Panc1 (cell line): ENCODE measurements at regions not wholly inside any gene's neighbourhood (a gene's known extent, or its start where the extent isn't known, plus 50 kb on each side); places are given as distances from the start of the nearest gene placed in this dataset.

ENCODE experiments used
- ATAC-seq: fragments of 200-7000 bp; cut with Tn5 transposase; 2 replicates; pipeline ENCODE4 v1.9.1; 2020; ENCODE audit warnings: mild to moderate bottlenecking, moderate library complexity
- BruUV-seq: library from RNA; stranded (reverse); fragments of 400-500 nt; replicated peaks from 2 replicates; lab custom pipeline; 2021; lab: Mats Ljungman, UMichigan
- CTCF ChIA-PET: fragments of 300-600 bp; sonication (Branson Sonifier 250); formaldehyde crosslinking; loops from one replicate; lab custom pipeline; 2022; ENCODE audit warnings: antibody characterized with exemption; lab: Charles Lee
- POLR2A ChIA-PET: fragments of 300-600 bp; sonication (Branson Sonifier 250); formaldehyde crosslinking; loops from one replicate; lab custom pipeline; 2022; ENCODE audit warnings: antibody characterized with exemption; lab: Charles Lee
- DNase-seq: peaks from one replicate; pipeline ENCODE4 v3.0.0-alpha.2; 2010; ENCODE audit warnings: low read depth, low spot score
- H3K27ac ChIP-seq: 2 replicates; pipeline ENCODE4 v1.5.1; 2011; ENCODE audit warnings: mild to moderate bottlenecking, low read length, inconsistent platforms
- H3K27me3 ChIP-seq: fragments of 200-500 bp; sonication (Bioruptor generic); 2 replicates; pipeline ENCODE4 v1.6.0; 2014; ENCODE audit warnings: low read length, inconsistent platforms; ENCODE audit not compliant: control insufficient read depth, insufficient read depth
- H3K36me3 ChIP-seq: fragments of 200-500 bp; sonication (Bioruptor generic); 2 replicates; pipeline ENCODE4 v1.5.1; 2014; ENCODE audit warnings: inconsistent platforms, mild to moderate bottlenecking, low read length, moderate library complexity; ENCODE audit not compliant: control insufficient read depth, insufficient read depth
- H3K4me1 ChIP-seq: 2 replicates; pipeline ENCODE4 v1.5.1; 2011; ENCODE audit warnings: inconsistent platforms, mild to moderate bottlenecking, low read length, moderate library complexity; ENCODE audit not compliant: control insufficient read depth, insufficient read depth
- H3K4me3 ChIP-seq, 2 experiments: 2 replicates each; pipeline ENCODE4 v1.5.1; 2011 to 2012; ENCODE audit warnings: low read depth in 2 of 2, low read length in 2 of 2, mild to moderate bottlenecking in 2 of 2, inconsistent platforms in 1 of 2, moderate library complexity in 1 of 2
- H3K9me3 ChIP-seq: fragments of 200-500 bp; sonication (Bioruptor generic); 2 replicates; pipeline ENCODE4 v1.5.1; 2014; ENCODE audit warnings: low read depth, mild to moderate bottlenecking, inconsistent platforms, low read length, moderate library complexity; ENCODE audit not compliant: control insufficient read depth, insufficient read depth
- POLR2AphosphoS5 ChIP-seq: IDR thresholded peaks from 2 replicates; pipeline ENCODE4 v1.6.1; 2012; ENCODE audit warnings: mild to moderate bottlenecking, low read depth, low read length, moderate library complexity
- SIN3A ChIP-seq: IDR thresholded peaks from 2 replicates; pipeline ENCODE4 v1.6.1; 2012; ENCODE audit warnings: low read depth, mild to moderate bottlenecking, low read length, moderate library complexity, borderline replicate concordance; ENCODE audit not compliant: insufficient read depth
- TCF7L2 ChIP-seq: IDR thresholded peaks from 2 replicates; pipeline ENCODE4 v1.6.1; 2011; ENCODE audit warnings: mild to moderate bottlenecking, low read depth, low read length, inconsistent platforms
- in situ Hi-C: cut with HindIII; loops from 2 replicates; pipeline ENCODE4 v1.10.0; 2016; ENCODE audit warnings: low sequenced_read_pairs, low pct_unique_long_range_greater_than_20kb
- intact Hi-C: fragments of 100-400 bp; cut with micrococcal nuclease; formaldehyde crosslinking; loops from one replicate; pipeline ENCODE4 v1.10.0; 2022; ENCODE audit not compliant: unreplicated experiment
- TF ChIP-seq, protein P1 (sequence below): fragments of 450-650 bp; IDR thresholded peaks from 2 replicates; pipeline ENCODE4 v1.5.1; 2017; ENCODE audit warnings: mild to moderate bottlenecking
- TF ChIP-seq, protein P2 (sequence below), 2 experiments: IDR thresholded peaks; 2 replicates each; pipeline ENCODE4 v1.6.1; 2011 to 2012; ENCODE audit warnings: low read depth in 2 of 2, control low read depth in 1 of 2, low read length in 1 of 2, mild to moderate bottlenecking in 1 of 2, moderate library complexity in 1 of 2; ENCODE audit not compliant: insufficient read depth in 1 of 2

DNA sequence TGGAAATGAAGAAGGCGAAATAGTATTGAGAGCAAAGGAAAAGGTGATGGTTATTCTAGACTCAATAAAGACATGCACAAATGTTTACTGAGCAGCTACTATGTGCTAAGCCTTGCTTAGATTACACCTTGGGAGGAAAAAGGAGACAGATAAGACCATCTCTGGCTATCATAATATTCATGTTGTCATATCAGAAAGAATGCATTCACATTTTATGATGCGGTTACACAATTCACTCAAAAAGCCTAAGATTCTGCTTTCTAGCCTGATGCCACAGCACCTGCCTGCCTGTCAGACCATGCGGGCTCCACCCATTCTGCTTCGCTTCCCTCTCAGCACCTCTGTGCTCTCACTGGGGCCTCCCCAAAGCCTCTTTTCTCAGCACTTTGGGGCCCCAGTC, 100.9 kb downstream of the JCAD start:
- ChIA-PET CTCF (no interaction called here), POLR2A (no interaction called here)
- Histone ChIP-seq H3K9me3 (no peaks in the 10 kb centered on the region), H3K4me1 (no peaks in the 10 kb centered on the region), H3K27ac (no peak overlapping the region), H3K27me3 (no peaks in the 10 kb centered on the region), H3K36me3 (no peaks in the 10 kb centered on the region), H3K4me3 (no peak overlapping the region)
- no peak for TF ChIP-seq POLR2AphosphoS5
- TF ChIP-seq SIN3A, result no peak
- TF ChIP-seq, protein P1, sequence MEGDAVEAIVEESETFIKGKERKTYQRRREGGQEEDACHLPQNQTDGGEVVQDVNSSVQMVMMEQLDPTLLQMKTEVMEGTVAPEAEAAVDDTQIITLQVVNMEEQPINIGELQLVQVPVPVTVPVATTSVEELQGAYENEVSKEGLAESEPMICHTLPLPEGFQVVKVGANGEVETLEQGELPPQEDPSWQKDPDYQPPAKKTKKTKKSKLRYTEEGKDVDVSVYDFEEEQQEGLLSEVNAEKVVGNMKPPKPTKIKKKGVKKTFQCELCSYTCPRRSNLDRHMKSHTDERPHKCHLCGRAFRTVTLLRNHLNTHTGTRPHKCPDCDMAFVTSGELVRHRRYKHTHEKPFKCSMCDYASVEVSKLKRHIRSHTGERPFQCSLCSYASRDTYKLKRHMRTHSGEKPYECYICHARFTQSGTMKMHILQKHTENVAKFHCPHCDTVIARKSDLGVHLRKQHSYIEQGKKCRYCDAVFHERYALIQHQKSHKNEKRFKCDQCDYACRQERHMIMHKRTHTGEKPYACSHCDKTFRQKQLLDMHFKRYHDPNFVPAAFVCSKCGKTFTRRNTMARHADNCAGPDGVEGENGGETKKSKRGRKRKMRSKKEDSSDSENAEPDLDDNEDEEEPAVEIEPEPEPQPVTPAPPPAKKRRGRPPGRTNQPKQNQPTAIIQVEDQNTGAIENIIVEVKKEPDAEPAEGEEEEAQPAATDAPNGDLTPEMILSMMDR, result no peak
- TF ChIP-seq, protein P2, sequence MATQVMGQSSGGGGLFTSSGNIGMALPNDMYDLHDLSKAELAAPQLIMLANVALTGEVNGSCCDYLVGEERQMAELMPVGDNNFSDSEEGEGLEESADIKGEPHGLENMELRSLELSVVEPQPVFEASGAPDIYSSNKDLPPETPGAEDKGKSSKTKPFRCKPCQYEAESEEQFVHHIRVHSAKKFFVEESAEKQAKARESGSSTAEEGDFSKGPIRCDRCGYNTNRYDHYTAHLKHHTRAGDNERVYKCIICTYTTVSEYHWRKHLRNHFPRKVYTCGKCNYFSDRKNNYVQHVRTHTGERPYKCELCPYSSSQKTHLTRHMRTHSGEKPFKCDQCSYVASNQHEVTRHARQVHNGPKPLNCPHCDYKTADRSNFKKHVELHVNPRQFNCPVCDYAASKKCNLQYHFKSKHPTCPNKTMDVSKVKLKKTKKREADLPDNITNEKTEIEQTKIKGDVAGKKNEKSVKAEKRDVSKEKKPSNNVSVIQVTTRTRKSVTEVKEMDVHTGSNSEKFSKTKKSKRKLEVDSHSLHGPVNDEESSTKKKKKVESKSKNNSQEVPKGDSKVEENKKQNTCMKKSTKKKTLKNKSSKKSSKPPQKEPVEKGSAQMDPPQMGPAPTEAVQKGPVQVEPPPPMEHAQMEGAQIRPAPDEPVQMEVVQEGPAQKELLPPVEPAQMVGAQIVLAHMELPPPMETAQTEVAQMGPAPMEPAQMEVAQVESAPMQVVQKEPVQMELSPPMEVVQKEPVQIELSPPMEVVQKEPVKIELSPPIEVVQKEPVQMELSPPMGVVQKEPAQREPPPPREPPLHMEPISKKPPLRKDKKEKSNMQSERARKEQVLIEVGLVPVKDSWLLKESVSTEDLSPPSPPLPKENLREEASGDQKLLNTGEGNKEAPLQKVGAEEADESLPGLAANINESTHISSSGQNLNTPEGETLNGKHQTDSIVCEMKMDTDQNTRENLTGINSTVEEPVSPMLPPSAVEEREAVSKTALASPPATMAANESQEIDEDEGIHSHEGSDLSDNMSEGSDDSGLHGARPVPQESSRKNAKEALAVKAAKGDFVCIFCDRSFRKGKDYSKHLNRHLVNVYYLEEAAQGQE (IDR thresholded peaks at IDR 0.05; ENCODE audit: insufficient read depth in 1 of 2, low read depth in 2 of 2, low read length in 1 of 2), result no peak
- DNase-seq (no peak), ATAC-seq (no peak)
- in situ Hi-C loops, result no loop called here
- BruUV-seq, result no TSS peak
- intact Hi-C loops, result no loop called here

DNA sequence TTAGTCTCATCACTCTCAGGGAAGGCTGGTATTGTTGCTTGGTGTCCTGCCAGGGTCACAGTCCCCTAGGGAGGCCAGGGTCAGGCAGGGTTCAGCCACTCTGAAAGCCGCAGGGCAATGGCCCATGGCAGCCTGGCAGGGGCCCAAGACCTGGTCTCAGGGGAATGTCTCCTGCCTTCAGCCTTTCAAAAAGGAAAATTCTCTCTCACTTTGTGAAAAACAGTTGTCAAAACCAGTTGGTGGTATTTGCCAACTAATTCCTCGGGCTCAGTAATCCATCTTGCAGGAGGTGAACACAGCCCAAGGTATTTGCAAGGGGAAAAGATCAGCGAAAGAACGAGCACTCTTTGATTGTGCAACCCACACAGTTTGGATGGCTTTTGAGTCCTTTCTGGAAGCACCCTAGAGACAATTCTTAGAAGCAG, 101.5 kb downstream of the JCAD start:
- Histone ChIP-seq H3K4me3 (no peak overlapping the region), H3K27ac (no peak overlapping the region), H3K36me3 (no peaks in the 10 kb centered on the region), H3K4me1 (no peaks in the 10 kb centered on the region), H3K9me3 (no peaks in the 10 kb centered on the region), H3K27me3 (no peaks in the 10 kb centered on the region)
- no peak for ATAC-seq
- TF ChIP-seq, protein P2 (IDR thresholded peaks at IDR 0.05; ENCODE audit: insufficient read depth in 1 of 2, low read depth in 2 of 2, low read length in 1 of 2), result no peak
- TF ChIP-seq SIN3A (no peak), TCF7L2 (no peak), POLR2AphosphoS5 (no peak)
- TF ChIP-seq, protein P1, result no peak
- DNase-seq, result no peak
- BruUV-seq, result no TSS peak
- POLR2A ChIA-PET, result no interaction called here
- CTCF ChIA-PET, result no interaction called here
- in situ Hi-C loops, result no loop called here
- intact Hi-C loops, result no loop called here
